SK-N-MC (cell line): ENCODE measurements at regions not wholly inside any gene's neighbourhood (a gene's known extent, or its start where the extent isn't known, plus 50 kb on each side); places are given as distances from the start of the nearest gene placed in this dataset.

Experiments used
- EZH2 ChIP-seq: fragments of 200-600 bp; sonication (generic); IDR thresholded peaks from one replicate; pipeline ENCODE4 v1.6.1; 2017; ENCODE audit warnings: antibody characterized with exemption
- POLR2AphosphoS5 ChIP-seq: IDR thresholded peaks from 2 replicates; pipeline ENCODE4 v1.6.1; 2012; ENCODE audit warnings: mild to moderate bottlenecking, low read depth, low read length, borderline replicate concordance

DNA sequence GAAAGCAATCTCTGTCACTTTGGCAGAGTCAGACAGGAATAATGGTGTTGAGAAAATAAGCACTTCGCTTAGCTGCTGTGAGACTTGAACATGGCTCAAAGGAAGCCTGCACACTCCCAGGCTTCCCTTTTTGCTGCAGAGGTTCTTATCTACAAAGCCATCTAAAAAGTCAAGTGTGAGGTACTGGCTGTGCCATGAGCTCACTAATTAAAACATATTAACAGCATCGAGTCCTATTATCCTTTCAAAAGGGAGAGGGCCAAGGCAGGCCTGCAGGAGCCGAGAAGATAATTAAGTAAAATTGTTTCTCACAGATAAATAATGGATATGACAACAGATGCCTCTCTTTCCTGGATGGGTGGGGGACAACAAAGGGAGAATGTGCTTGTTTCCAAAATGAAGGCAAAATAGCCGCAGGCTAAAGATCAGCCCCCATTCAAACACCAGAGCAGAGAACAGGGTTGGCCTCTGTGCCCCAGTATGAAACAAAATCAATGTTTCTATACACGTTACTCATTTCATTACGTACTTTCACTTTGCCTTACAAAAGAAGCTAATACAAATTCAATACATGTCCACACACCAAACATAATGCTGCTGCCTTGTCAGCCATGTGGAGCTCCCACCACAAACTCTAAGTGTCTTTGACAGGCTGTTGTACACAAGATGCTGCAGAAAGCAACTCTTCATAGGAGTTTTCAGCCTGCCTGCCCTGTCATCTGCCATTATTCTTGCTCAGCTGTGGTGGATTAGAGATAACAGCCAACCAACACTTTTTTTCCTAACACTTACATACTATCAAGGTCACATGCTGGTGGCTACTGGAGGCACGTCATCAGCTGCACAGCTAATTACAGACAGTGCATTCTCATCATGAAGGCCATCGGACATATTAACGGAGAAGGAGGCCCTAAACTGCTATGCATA is 55.3 kb downstream of the ELAPOR2 start:
- TF ChIP-seq EZH2 (no peak), POLR2AphosphoS5 (no peak)
